ENCODE measurements at regions not wholly inside any gene's neighbourhood (a gene's known extent, or its start where the extent isn't known, plus 50 kb on each side); places are given as distances from the start of the nearest gene placed in this dataset.

DNA sequence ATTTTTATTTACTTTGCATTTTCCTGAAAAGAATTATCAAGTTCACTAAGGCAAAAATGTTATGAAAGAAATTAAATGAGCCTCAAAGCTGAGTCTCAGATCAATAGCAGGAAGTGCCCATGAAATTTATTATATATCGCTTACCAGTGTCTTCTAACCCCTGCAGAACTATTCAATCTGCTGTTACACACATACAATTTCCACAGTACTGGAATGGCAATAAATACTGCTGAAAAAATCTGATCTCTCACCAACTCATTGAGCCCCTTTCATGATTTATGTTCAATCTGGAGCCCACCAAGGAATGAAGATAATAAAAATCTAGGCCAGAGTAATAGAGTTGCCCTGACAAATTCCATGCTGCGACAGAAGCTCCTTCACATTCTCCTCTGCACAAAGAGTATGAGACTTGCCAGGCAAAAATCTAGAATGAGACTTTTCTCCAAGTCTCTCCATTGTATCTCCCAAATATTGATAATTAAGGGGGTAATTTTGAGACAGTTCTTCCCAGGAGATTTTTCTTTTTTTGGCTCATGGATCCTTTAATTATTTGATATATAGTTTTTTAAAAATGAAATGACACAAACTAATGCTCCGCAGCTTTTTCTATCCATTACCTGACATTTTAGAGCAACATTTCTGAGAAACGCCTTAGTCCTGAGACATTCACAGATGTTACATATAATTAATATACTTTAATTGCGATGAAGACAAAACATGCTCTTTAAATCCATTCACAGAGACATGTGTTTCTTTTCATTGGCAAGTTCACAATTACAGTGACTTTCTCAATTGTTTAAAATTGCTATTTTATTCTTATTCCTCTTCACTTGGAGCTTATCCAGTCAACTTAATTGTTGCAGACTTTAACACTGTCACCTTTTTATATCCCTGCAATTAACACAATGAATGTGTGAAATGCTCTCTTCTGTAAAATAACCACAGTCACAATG is 1020.4 kb downstream of the CBLN2 start:
- H3K27ac ChIP-seq = no peak overlapping the region
- H3K4me1 ChIP-seq = no peaks in the 10 kb centered on the region
- no peak for DNase-seq
- no peaks in the 10 kb centered on the region for H3K27me3 ChIP-seq
- intact Hi-C loops (cut with DNase I; ENCODE audit: low total_unique reads) = no loop called here
- no peak overlapping the region for H3K4me3 ChIP-seq
- H3K36me3 ChIP-seq = no peaks in the 10 kb centered on the region
- TF ChIP-seq, protein P1, sequence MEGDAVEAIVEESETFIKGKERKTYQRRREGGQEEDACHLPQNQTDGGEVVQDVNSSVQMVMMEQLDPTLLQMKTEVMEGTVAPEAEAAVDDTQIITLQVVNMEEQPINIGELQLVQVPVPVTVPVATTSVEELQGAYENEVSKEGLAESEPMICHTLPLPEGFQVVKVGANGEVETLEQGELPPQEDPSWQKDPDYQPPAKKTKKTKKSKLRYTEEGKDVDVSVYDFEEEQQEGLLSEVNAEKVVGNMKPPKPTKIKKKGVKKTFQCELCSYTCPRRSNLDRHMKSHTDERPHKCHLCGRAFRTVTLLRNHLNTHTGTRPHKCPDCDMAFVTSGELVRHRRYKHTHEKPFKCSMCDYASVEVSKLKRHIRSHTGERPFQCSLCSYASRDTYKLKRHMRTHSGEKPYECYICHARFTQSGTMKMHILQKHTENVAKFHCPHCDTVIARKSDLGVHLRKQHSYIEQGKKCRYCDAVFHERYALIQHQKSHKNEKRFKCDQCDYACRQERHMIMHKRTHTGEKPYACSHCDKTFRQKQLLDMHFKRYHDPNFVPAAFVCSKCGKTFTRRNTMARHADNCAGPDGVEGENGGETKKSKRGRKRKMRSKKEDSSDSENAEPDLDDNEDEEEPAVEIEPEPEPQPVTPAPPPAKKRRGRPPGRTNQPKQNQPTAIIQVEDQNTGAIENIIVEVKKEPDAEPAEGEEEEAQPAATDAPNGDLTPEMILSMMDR (IDR thresholded peaks at IDR 0.05) = no peak
- H3K9me3 ChIP-seq = no peaks in the 10 kb centered on the region

DNA sequence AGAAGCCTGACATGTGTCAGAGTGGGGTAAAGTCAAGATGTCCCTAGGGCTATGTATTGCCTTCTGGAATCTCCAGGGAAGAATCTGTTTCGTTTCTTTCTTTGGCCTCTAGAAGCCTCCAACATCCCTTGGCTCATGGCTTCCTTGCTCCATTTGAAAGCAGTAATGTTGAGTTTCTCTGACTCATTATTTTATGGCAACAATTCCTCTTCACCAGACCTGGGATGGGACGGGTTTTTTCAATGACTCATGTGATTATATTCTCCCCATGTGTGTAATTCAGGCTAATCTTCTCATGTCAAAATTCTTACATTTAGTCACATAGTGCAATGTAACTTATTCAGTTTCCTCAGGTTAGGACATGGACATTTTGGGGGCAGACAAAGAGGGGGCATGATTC is 1038.6 kb downstream of the CBLN2 start:
- no peaks in the 10 kb centered on the region for H3K27me3 ChIP-seq
- no peaks in the 10 kb centered on the region for H3K4me1 ChIP-seq
- H3K9me3 ChIP-seq = no peaks in the 10 kb centered on the region
- TF ChIP-seq, protein P1 (IDR thresholded peaks at IDR 0.05) = no peak
- DNase-seq = no peak
- no peak overlapping the region for H3K4me3 ChIP-seq
- intact Hi-C loops (cut with DNase I; ENCODE audit: low total_unique reads) = no loop called here
- H3K36me3 ChIP-seq = no peaks in the 10 kb centered on the region
- H3K27ac ChIP-seq = no peak overlapping the region

DNA sequence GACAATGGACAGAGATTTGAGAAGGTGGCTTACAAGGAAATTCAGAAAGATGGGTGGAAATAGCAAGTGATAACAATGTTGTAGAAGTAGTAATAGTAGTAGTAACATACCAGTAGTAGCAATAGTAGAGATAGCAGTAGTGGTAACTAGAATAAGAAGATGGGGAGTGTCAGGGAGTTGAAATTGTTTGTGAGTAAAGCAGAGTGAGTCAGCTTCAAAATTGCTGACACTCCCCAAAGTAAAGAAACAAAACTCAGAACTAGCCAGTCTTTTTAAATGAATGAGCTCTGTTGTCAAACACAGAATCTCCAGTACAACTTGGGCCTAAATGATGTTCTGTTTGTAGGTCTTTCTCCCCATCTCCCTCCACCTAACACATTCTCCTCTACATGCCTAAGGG is 1040.9 kb downstream of the CBLN2 start:
- H3K4me3 ChIP-seq = no peak overlapping the region
- no peak overlapping the region for H3K27ac ChIP-seq
- H3K4me1 ChIP-seq = no peaks in the 10 kb centered on the region
- no peaks in the 10 kb centered on the region for H3K36me3 ChIP-seq
- no peaks in the 10 kb centered on the region for H3K27me3 ChIP-seq
- no peak for DNase-seq
- TF ChIP-seq, protein P1 (IDR thresholded peaks at IDR 0.05) = no peak
- intact Hi-C loops (cut with DNase I; ENCODE audit: low total_unique reads) = no loop called here
- no peaks in the 10 kb centered on the region for H3K9me3 ChIP-seq

DNA sequence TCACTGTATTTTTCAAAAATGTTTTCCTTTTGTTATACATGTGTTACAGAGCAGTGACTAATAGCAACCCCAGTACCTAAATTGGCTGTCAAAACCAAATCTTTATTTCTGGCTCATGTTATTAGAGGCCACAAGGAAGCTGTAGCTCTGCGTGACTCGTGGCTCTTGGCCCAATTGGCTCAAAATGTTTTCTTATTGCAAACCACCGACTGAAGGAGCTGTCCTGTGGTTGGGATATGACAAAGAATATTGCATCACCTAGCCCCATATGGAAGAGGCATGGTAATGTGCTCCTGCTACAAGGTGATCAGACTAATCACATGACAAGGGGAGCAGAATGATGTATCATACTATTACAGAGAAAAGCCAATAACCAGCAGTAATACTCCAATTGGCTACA is 1058.5 kb downstream of the CBLN2 start:
- Histone ChIP-seq H3K27ac (no peak overlapping the region), H3K27me3 (no peaks in the 10 kb centered on the region), H3K9me3 (peaks cover 0 to 5% (median 0%) of the 10 kb centered on the region in 3 donors), H3K36me3 (no peaks in the 10 kb centered on the region), H3K4me1 (no peaks in the 10 kb centered on the region), H3K4me3 (no peak overlapping the region)
- DNase-seq = no peak
- TF ChIP-seq, protein P1 (IDR thresholded peaks at IDR 0.05) = no peak
- intact Hi-C loops (cut with DNase I; ENCODE audit: low total_unique reads) = no loop called here

DNA sequence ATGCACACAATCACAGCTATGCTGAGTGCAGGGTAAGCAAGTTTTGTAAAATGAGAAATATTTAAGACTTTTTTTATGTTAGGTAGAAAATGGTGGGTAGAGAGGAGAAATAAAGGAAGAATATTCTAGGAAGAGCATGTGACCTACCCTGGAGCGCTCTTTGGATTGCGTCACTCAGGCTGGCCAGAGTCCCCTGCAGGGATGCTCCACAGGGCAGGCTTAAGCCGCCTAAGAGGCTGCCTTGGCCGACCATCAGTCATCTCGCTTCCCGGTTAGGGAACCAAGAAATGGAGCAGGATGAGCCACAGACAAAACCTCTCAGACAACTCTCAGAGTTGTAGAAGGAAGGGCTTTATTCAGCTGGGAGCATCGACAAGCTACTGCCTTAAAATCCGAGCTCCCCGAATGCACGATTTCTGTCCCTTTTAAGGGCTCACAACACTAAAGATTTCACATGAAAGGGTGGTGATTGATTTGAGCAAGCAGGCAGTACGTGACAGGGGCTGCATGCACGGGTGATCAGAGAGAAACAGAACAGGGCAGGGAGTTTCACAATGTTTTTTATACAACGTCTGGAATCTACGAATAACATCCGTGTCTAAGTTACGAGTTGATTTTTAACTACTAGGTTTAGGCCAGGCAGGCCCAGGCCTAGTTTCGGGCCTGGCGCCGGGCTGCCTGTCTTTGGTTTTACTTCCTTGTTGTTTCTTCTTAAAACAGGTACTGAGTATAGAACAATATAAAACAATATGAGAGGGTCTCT is 1072.0 kb downstream of the CBLN2 start:
- intact Hi-C loops (cut with DNase I; ENCODE audit: low total_unique reads) = no loop called here
- Histone ChIP-seq H3K4me1 (no peaks in the 10 kb centered on the region), H3K36me3 (no peaks in the 10 kb centered on the region), H3K9me3 (no peaks in the 10 kb centered on the region), H3K27me3 (no peaks in the 10 kb centered on the region), H3K27ac (no peak overlapping the region), H3K4me3 (no peak overlapping the region)
- TF ChIP-seq, protein P1 (IDR thresholded peaks at IDR 0.05) = no peak
- DNase-seq = no peak

Measured in tibial artery (tissue), 4 donors.